ENCODE measurements at regions not wholly inside any gene's neighbourhood (a gene's known extent, or its start where the extent isn't known, plus 50 kb on each side); places are given as distances from the start of the nearest gene placed in this dataset.

GRCh38 chr1:221175249-221175648 is 296.0 kb downstream of the HLX start:
- Histone ChIP-seq H3K4me2 (ENCODE audit: extremely low read depth, insufficient read depth, low read length) (no peak overlapping the region), H4K20me1 (ENCODE audit: control insufficient read depth, extremely low read depth, insufficient read depth, low read length) (no peaks in the 10 kb centered on the region), H3K4me1 (ENCODE audit: control insufficient read depth, extremely low read depth, insufficient read depth, low read length) (no peaks in the 10 kb centered on the region), H3K27ac (ENCODE audit: insufficient read depth, low read length) (no peak overlapping the region), H3K36me3 (ENCODE audit: control insufficient read depth, insufficient read depth, low read length) (no peaks in the 10 kb centered on the region), H3K9ac (ENCODE audit: insufficient read depth, low read length) (no peak overlapping the region), H3K9me3 (ENCODE audit: control insufficient read depth, insufficient read depth, low read depth, low read length) (no peaks in the 10 kb centered on the region), H3K4me3 (replicated peaks in 1 of 4; ENCODE audit: control extremely low read depth in 1 of 4, insufficient read depth in 1 of 4, low read depth in 3 of 4, low read length in 4 of 4) (no peak overlapping the region), H3K27me3 (ENCODE audit: control insufficient read depth, insufficient read depth, low read length) (no peaks in the 10 kb centered on the region), H3K79me2 (ENCODE audit: control insufficient read depth, insufficient read depth, low read length) (no peaks in the 10 kb centered on the region), H2AFZ (ENCODE audit: low read length) (no peak overlapping the region)
- no peak for DNase-seq (ENCODE audit: low read depth in 2 of 2)
- no peak for TF ChIP-seq CTCF (conservative IDR thresholded peaks at IDR 0.05 in 1 of 2, IDR thresholded peaks at IDR 0.05 in 1 of 2; ENCODE audit: low read depth in 1 of 2, low read length in 2 of 2)
- no peak for TF ChIP-seq EZH2 (IDR thresholded peaks at IDR 0.05; ENCODE audit: low read length, missing control alignments)

GRCh38 chr1:221180704-221181368 is 301.6 kb downstream of the HLX start:
- no peaks in the 10 kb centered on the region for H3K9me3 ChIP-seq (ENCODE audit: control insufficient read depth, insufficient read depth, low read depth, low read length)
- H3K27ac ChIP-seq (ENCODE audit: insufficient read depth, low read length) = no peak overlapping the region
- TF ChIP-seq CTCF (conservative IDR thresholded peaks at IDR 0.05 in 1 of 2, IDR thresholded peaks at IDR 0.05 in 1 of 2; ENCODE audit: low read depth in 1 of 2, low read length in 2 of 2) = no peak
- no peak for TF ChIP-seq EZH2 (IDR thresholded peaks at IDR 0.05; ENCODE audit: low read length, missing control alignments)
- no peaks in the 10 kb centered on the region for H4K20me1 ChIP-seq (ENCODE audit: control insufficient read depth, extremely low read depth, insufficient read depth, low read length)
- H3K4me3 ChIP-seq (replicated peaks in 1 of 4; ENCODE audit: control extremely low read depth in 1 of 4, insufficient read depth in 1 of 4, low read depth in 3 of 4, low read length in 4 of 4) = no peak overlapping the region
- H3K79me2 ChIP-seq (ENCODE audit: control insufficient read depth, insufficient read depth, low read length) = no peaks in the 10 kb centered on the region
- H3K4me2 ChIP-seq (ENCODE audit: extremely low read depth, insufficient read depth, low read length) = no peak overlapping the region
- no peaks in the 10 kb centered on the region for H3K4me1 ChIP-seq (ENCODE audit: control insufficient read depth, extremely low read depth, insufficient read depth, low read length)
- H3K9ac ChIP-seq (ENCODE audit: insufficient read depth, low read length) = no peak overlapping the region
- H3K36me3 ChIP-seq (ENCODE audit: control insufficient read depth, insufficient read depth, low read length) = no peaks in the 10 kb centered on the region
- DNase-seq (ENCODE audit: low read depth in 2 of 2) = no peak
- no peaks in the 10 kb centered on the region for H3K27me3 ChIP-seq (ENCODE audit: control insufficient read depth, insufficient read depth, low read length)
- no peak overlapping the region for H2AFZ ChIP-seq (ENCODE audit: low read length)

- no peak for TF ChIP-seq CTCF (conservative IDR thresholded peaks at IDR 0.05 in 1 of 2, IDR thresholded peaks at IDR 0.05 in 1 of 2; ENCODE audit: low read depth in 1 of 2, low read length in 2 of 2)
- no peak for TF ChIP-seq EZH2 (IDR thresholded peaks at IDR 0.05; ENCODE audit: low read length, missing control alignments)
These were observed 303.7 kb downstream of the HLX start for GRCh38 chr1:221182791-221183533.

More at GRCh38 chr1:221182791-221183533, 303.7 kb downstream of the HLX start:
- H3K4me2 ChIP-seq (ENCODE audit: extremely low read depth, insufficient read depth, low read length) = no peak overlapping the region
- no peak overlapping the region for H3K4me3 ChIP-seq (replicated peaks in 1 of 4; ENCODE audit: control extremely low read depth in 1 of 4, insufficient read depth in 1 of 4, low read depth in 3 of 4, low read length in 4 of 4)
- no peaks in the 10 kb centered on the region for H3K79me2 ChIP-seq (ENCODE audit: control insufficient read depth, insufficient read depth, low read length)
- no peak overlapping the region for H2AFZ ChIP-seq (ENCODE audit: low read length)
- H4K20me1 ChIP-seq (ENCODE audit: control insufficient read depth, extremely low read depth, insufficient read depth, low read length) = no peaks in the 10 kb centered on the region
- DNase-seq (ENCODE audit: low read depth in 2 of 2) = no peak
- no peaks in the 10 kb centered on the region for H3K27me3 ChIP-seq (ENCODE audit: control insufficient read depth, insufficient read depth, low read length)
- H3K4me1 ChIP-seq (ENCODE audit: control insufficient read depth, extremely low read depth, insufficient read depth, low read length) = no peaks in the 10 kb centered on the region
- H3K27ac ChIP-seq (ENCODE audit: insufficient read depth, low read length) = no peak overlapping the region
- H3K9me3 ChIP-seq (ENCODE audit: control insufficient read depth, insufficient read depth, low read depth, low read length) = no peaks in the 10 kb centered on the region
- H3K9ac ChIP-seq (ENCODE audit: insufficient read depth, low read length) = no peak overlapping the region
- no peaks in the 10 kb centered on the region for H3K36me3 ChIP-seq (ENCODE audit: control insufficient read depth, insufficient read depth, low read length)
